Erythroblast (primary cell): ENCODE measurements at regions not wholly inside any gene's neighbourhood (a gene's known extent, or its start where the extent isn't known, plus 50 kb on each side); places are given as distances from the start of the nearest gene placed in this dataset.

Experiments used
- GATA1 ChIP-seq: IDR thresholded peaks from 2 replicates; pipeline ENCODE4 v1.6.1; 2011; ENCODE audit warnings: low read depth, mild to moderate bottlenecking, control low read depth, low read length, moderate library complexity
- POLR2A ChIP-seq: IDR thresholded peaks from 2 replicates; pipeline ENCODE4 v1.6.1; 2011; ENCODE audit warnings: mild to moderate bottlenecking, low read length

GRCh38 chr18:66769375-66769774, 165.5 kb upstream of the CDH19 start:
- TF ChIP-seq POLR2A (no peak), GATA1 (no peak)
